ENCODE measurements at regions not wholly inside any gene's neighbourhood (a gene's known extent, or its start where the extent isn't known, plus 50 kb on each side); places are given as distances from the start of the nearest gene placed in this dataset.

DNA sequence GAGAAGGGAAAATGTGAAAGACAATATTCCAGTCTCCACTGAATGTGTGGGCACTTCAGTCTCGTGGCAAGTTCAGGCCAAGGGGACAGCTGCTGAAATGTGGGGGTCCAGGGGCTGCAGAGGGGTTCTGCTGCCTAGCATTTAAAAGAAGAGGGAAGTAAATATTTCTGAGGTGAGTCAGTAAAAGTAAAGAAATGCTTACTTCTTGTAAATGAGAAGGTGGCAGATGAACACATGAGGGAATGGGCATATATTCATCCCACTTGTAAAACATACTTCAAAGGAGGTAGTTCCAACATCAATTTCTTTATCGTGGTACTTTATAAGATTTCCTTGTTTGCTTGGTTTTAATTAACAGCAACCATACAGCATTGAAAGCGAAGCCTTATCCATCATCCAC is 63.1 kb upstream of the HIVEP3 start:
- no peak for TF ChIP-seq GLIS3 (CRISPR knock-in tag; IDR thresholded peaks at IDR 0.05)
- TF ChIP-seq ZFP3 (CRISPR knock-in tag; IDR thresholded peaks at IDR 0.05) = no peak
- no peak for TF ChIP-seq PPARA (CRISPR knock-in tag; IDR thresholded peaks at IDR 0.05; ENCODE audit: borderline replicate concordance)
- TF ChIP-seq ZNF8 (CRISPR knock-in tag; IDR thresholded peaks at IDR 0.05) = no peak
- TF ChIP-seq SNAI2 (CRISPR knock-in tag; IDR thresholded peaks at IDR 0.05) = no peak
- TF ChIP-seq, protein P1, sequence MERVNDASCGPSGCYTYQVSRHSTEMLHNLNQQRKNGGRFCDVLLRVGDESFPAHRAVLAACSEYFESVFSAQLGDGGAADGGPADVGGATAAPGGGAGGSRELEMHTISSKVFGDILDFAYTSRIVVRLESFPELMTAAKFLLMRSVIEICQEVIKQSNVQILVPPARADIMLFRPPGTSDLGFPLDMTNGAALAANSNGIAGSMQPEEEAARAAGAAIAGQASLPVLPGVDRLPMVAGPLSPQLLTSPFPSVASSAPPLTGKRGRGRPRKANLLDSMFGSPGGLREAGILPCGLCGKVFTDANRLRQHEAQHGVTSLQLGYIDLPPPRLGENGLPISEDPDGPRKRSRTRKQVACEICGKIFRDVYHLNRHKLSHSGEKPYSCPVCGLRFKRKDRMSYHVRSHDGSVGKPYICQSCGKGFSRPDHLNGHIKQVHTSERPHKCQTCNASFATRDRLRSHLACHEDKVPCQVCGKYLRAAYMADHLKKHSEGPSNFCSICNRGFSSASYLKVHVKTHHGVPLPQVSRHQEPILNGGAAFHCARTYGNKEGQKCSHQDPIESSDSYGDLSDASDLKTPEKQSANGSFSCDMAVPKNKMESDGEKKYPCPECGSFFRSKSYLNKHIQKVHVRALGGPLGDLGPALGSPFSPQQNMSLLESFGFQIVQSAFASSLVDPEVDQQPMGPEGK (CRISPR knock-in tag; IDR thresholded peaks at IDR 0.05; ENCODE audit: borderline replicate concordance) = no peak
- TF ChIP-seq ARNTL (CRISPR knock-in tag; IDR thresholded peaks at IDR 0.05; ENCODE audit: borderline replicate concordance, low read depth) = no peak
- TF ChIP-seq ZNF565 (CRISPR knock-in tag; conservative IDR thresholded peaks at IDR 0.05; ENCODE audit: low read depth) = no peak
- no peak for TF ChIP-seq OSR1 (CRISPR knock-in tag; IDR thresholded peaks at IDR 0.05)
- TF ChIP-seq, protein P2, sequence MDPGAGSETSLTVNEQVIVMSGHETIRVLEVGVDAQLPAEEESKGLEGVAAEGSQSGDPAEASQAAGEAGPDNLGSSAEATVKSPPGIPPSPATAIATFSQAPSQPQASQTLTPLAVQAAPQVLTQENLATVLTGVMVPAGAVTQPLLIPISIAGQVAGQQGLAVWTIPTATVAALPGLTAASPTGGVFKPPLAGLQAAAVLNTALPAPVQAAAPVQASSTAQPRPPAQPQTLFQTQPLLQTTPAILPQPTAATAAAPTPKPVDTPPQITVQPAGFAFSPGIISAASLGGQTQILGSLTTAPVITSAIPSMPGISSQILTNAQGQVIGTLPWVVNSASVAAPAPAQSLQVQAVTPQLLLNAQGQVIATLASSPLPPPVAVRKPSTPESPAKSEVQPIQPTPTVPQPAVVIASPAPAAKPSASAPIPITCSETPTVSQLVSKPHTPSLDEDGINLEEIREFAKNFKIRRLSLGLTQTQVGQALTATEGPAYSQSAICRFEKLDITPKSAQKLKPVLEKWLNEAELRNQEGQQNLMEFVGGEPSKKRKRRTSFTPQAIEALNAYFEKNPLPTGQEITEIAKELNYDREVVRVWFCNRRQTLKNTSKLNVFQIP (CRISPR knock-in tag; IDR thresholded peaks at IDR 0.05; ENCODE audit: borderline replicate concordance, low read depth) = no peak
- TF ChIP-seq, protein P3, sequence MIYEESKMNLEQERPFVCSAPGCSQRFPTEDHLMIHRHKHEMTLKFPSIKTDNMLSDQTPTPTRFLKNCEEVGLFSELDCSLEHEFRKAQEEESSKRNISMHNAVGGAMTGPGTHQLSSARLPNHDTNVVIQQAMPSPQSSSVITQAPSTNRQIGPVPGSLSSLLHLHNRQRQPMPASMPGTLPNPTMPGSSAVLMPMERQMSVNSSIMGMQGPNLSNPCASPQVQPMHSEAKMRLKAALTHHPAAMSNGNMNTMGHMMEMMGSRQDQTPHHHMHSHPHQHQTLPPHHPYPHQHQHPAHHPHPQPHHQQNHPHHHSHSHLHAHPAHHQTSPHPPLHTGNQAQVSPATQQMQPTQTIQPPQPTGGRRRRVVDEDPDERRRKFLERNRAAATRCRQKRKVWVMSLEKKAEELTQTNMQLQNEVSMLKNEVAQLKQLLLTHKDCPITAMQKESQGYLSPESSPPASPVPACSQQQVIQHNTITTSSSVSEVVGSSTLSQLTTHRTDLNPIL (CRISPR knock-in tag; IDR thresholded peaks at IDR 0.05; ENCODE audit: low read depth) = no peak

All from SK-N-SH treated with all-trans-retinoic acid at 6 μM for 48 hours (cell line).